Upper lobe of left lung (tissue), 6 donors: ENCODE measurements at regions not wholly inside any gene's neighbourhood (a gene's known extent, or its start where the extent isn't known, plus 50 kb on each side); places are given as distances from the start of the nearest gene placed in this dataset.

Experiments
- ATAC-seq, 2 donors: fragments of 200-7000 bp; cut with Tn5 transposase; one replicate each; pipeline ENCODE4 v1.9.1; 2022; ENCODE audit warnings: mild to moderate bottlenecking in 2 of 2, moderate library complexity in 2 of 2; ENCODE audit not compliant: low FRiP score in 2 of 2
- DNase-seq, 2 donors: peaks; one replicate each; pipeline ENCODE4 v3.0.0-alpha.2; 2019 to 2020
- H3K27ac ChIP-seq, 4 donors: fragments of 200-600 bp; sonication (generic); one replicate each; pipeline ENCODE4 v1.5.1; 2016 to 2019
- H3K27me3 ChIP-seq, 4 donors: fragments of 200-600 bp; sonication (generic); one replicate each; pipeline ENCODE4 v1.5.1; 2017 to 2019
- H3K36me3 ChIP-seq, 4 donors: fragments of 200-600 bp; sonication (generic); one replicate each; pipeline ENCODE4 v1.5.1; 2016 to 2019
- H3K4me1 ChIP-seq, 4 donors: fragments of 200-600 bp; sonication (generic); one replicate each; pipeline ENCODE4 v1.5.1; 2018 to 2019
- H3K4me3 ChIP-seq, 4 donors: fragments of 200-600 bp; sonication (generic); one replicate each; pipeline ENCODE4 v1.5.1; 2017 to 2019; ENCODE audit warnings: mild to moderate bottlenecking in 2 of 4, moderate library complexity in 1 of 4
- H3K9me3 ChIP-seq, 4 donors: fragments of 200-600 bp; sonication (generic); one replicate each; pipeline ENCODE4 v1.5.1; 2018 to 2019
- CTCF ChIP-seq, 6 experiments: fragments of 450-650 bp in 4 of 6; fragments of 200-600 bp in 2 of 6; sonication (generic) in 2 of 6; IDR thresholded peaks; one replicate each; pipeline ENCODE4 v1.5.1; 2016 to 2019; ENCODE audit warnings: antibody characterized with exemption in 6 of 6
- EP300 ChIP-seq, 4 donors: sonication (generic); formaldehyde crosslinking; IDR thresholded peaks; one replicate each; pipeline ENCODE4 v1.5.1; 2017; ENCODE audit warnings: antibody characterized with exemption in 4 of 4, control low read depth in 2 of 4
- POLR2A ChIP-seq, 4 donors: fragments of 450-650 bp; IDR thresholded peaks; one replicate each; pipeline ENCODE4 v1.5.1; 2016 to 2017; ENCODE audit warnings: antibody characterized with exemption in 4 of 4, mild to moderate bottlenecking in 2 of 4
- POLR2AphosphoS5 ChIP-seq, 2 donors: sonication (generic); formaldehyde crosslinking; IDR thresholded peaks; one replicate each; pipeline ENCODE4 v1.5.1; 2017; ENCODE audit warnings: antibody characterized with exemption in 2 of 2
- WGBS, 2 donors: methylation state at CpG; one replicate each; pipeline ENCODE4 v1.1.5; 2017 to 2018; 5-methylcytosine and 5-hydroxymethylcytosine counted together
- donor health status: DM: no; HTN: no; CAD: no; lungs with moderate emphysema.
- donor health status: DM: no; HTN: yes; CAD: no; lungs with severe emphysema.

- no peak overlapping the region for H3K27ac ChIP-seq
- ATAC-seq, result no peak
- peaks cover 0 to 6% (median 0%) of the 10 kb centered on the region in 4 donors for H3K9me3 ChIP-seq
- no peak overlapping the region for H3K4me3 ChIP-seq
- H3K27me3 ChIP-seq, result no peaks in the 10 kb centered on the region
- no peak for TF ChIP-seq POLR2AphosphoS5 (IDR thresholded peaks at IDR 0.05)
- TF ChIP-seq POLR2A (IDR thresholded peaks at IDR 0.05), result no peak
- no peak for TF ChIP-seq CTCF (IDR thresholded peaks at IDR 0.05)
- no peak for TF ChIP-seq EP300 (IDR thresholded peaks at IDR 0.05)
- no peaks in the 10 kb centered on the region for H3K36me3 ChIP-seq
- H3K4me1 ChIP-seq, result no peaks in the 10 kb centered on the region
- no peak for DNase-seq
- WGBS, 2 donors, result 92% methylated on average over 6 of the region's 6 CpGs
These were observed 152.8 kb downstream of the YIPF5 start for GRCh38 chr5:144017631-144018030.

- H3K9me3 ChIP-seq, result no peaks in the 10 kb centered on the region
- H3K27ac ChIP-seq, result no peak overlapping the region
- DNase-seq (no peak), ATAC-seq (no peak)
- H3K4me3 ChIP-seq, result no peak overlapping the region
- H3K4me1 ChIP-seq, result no peaks in the 10 kb centered on the region
- no peaks in the 10 kb centered on the region for H3K27me3 ChIP-seq
- 86 to 90% methylated on average over 1 of the region's 1 CpG for WGBS, 2 donors
- TF ChIP-seq POLR2AphosphoS5 (IDR thresholded peaks at IDR 0.05) (no peak), POLR2A (IDR thresholded peaks at IDR 0.05) (no peak), CTCF (IDR thresholded peaks at IDR 0.05) (no peak), EP300 (IDR thresholded peaks at IDR 0.05) (no peak)
- H3K36me3 ChIP-seq, result no peaks in the 10 kb centered on the region
These were observed 146.4 kb downstream of the YIPF5 start for GRCh38 chr5:144024090-144024489.

GRCh38 chr5:144024545-144024944, 145.9 kb downstream of the YIPF5 start:
- TF ChIP-seq POLR2AphosphoS5 (IDR thresholded peaks at IDR 0.05) (no peak), EP300 (IDR thresholded peaks at IDR 0.05) (no peak), POLR2A (IDR thresholded peaks at IDR 0.05) (no peak), CTCF (IDR thresholded peaks at IDR 0.05) (no peak)
- Histone ChIP-seq H3K9me3 (no peaks in the 10 kb centered on the region), H3K27me3 (no peaks in the 10 kb centered on the region), H3K27ac (no peak overlapping the region), H3K36me3 (no peaks in the 10 kb centered on the region), H3K4me3 (no peak overlapping the region), H3K4me1 (no peaks in the 10 kb centered on the region)
- ATAC-seq (peak in 1 of 2 donors; percentile 70), DNase-seq (no peak)

- DNase-seq (no peak), ATAC-seq (no peak)
- TF ChIP-seq POLR2A (IDR thresholded peaks at IDR 0.05) (no peak), EP300 (IDR thresholded peaks at IDR 0.05) (no peak), POLR2AphosphoS5 (IDR thresholded peaks at IDR 0.05) (no peak), CTCF (IDR thresholded peaks at IDR 0.05) (no peak)
- WGBS, 2 donors, result 38 to 39% methylated on average over 1 of the region's 1 CpG
- Histone ChIP-seq H3K27me3 (no peaks in the 10 kb centered on the region), H3K27ac (no peak overlapping the region), H3K4me3 (no peak overlapping the region), H3K4me1 (no peaks in the 10 kb centered on the region), H3K36me3 (no peaks in the 10 kb centered on the region), H3K9me3 (no peaks in the 10 kb centered on the region)
These were observed 144.2 kb downstream of the YIPF5 start for GRCh38 chr5:144026286-144026685.

- no peaks in the 10 kb centered on the region for H3K27me3 ChIP-seq
- no peak overlapping the region for H3K27ac ChIP-seq
- no peaks in the 10 kb centered on the region for H3K9me3 ChIP-seq
- no peaks in the 10 kb centered on the region for H3K4me1 ChIP-seq
- TF ChIP-seq CTCF (IDR thresholded peaks at IDR 0.05) (no peak), POLR2A (IDR thresholded peaks at IDR 0.05) (no peak), EP300 (IDR thresholded peaks at IDR 0.05) (no peak), POLR2AphosphoS5 (IDR thresholded peaks at IDR 0.05) (no peak)
- ATAC-seq (peak in 1 of 2 donors; percentile 35), DNase-seq (no peak)
- H3K36me3 ChIP-seq, result no peaks in the 10 kb centered on the region
- H3K4me3 ChIP-seq, result no peak overlapping the region
- WGBS, 2 donors, result 30 to 45% methylated on average over 2 of the region's 2 CpGs
These were observed 142.4 kb downstream of the YIPF5 start for GRCh38 chr5:144028058-144028457.
